Kidney epithelial cell (primary cell): ENCODE measurements at regions not wholly inside any gene's neighbourhood (a gene's known extent, or its start where the extent isn't known, plus 50 kb on each side); places are given as distances from the start of the nearest gene placed in this dataset.

ENCODE experiments used
- DNase-seq: peaks from one replicate; pipeline ENCODE4 v3.0.0-alpha.2; 2010; ENCODE audit warnings: low read depth
- H3K27me3 ChIP-seq: 2 replicates; pipeline ENCODE4 v1.6.0; 2011; ENCODE audit warnings: low read length; ENCODE audit not compliant: control insufficient read depth, insufficient read depth
- H3K36me3 ChIP-seq: 2 replicates; pipeline ENCODE4 v1.5.1; 2011; ENCODE audit warnings: low read length; ENCODE audit not compliant: control insufficient read depth, insufficient read depth
- H3K4me3 ChIP-seq: 2 replicates; pipeline ENCODE4 v1.5.1; 2011; ENCODE audit warnings: low read depth, mild to moderate bottlenecking, control low read depth, low read length
- CTCF ChIP-seq: IDR thresholded peaks from 2 replicates; pipeline ENCODE4 v1.5.1; 2011; ENCODE audit warnings: mild to moderate bottlenecking, moderate library complexity, low read length, control low read depth, inconsistent platforms; ENCODE audit not compliant: insufficient read depth, poor library complexity, severe bottlenecking

DNA sequence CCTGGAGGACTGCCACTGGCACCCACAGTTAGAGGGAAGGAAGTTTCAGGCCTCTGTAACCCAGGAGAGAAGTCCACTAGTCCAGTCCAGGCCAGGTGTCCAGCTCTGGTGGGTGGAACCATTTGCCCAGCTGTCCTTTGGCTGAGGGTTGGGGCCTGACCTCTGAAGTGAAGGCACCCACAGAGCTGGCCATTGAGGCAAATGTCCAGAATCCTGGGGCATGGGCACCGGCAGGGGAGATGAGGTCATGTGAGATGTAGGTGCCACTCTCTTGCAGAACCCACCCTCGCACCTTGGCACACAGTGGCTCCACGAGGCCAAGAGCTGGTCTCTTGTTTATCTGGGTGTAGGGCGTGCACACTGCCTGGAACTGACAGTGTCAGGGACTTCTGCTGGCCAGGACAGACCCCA is 162.8 kb downstream of the SMAD6 start:
- Histone ChIP-seq H3K4me3 (no peak overlapping the region), H3K36me3 (no peaks in the 10 kb centered on the region), H3K27me3 (no peaks in the 10 kb centered on the region)
- no peak for TF ChIP-seq CTCF
- DNase-seq, result no peak

DNA sequence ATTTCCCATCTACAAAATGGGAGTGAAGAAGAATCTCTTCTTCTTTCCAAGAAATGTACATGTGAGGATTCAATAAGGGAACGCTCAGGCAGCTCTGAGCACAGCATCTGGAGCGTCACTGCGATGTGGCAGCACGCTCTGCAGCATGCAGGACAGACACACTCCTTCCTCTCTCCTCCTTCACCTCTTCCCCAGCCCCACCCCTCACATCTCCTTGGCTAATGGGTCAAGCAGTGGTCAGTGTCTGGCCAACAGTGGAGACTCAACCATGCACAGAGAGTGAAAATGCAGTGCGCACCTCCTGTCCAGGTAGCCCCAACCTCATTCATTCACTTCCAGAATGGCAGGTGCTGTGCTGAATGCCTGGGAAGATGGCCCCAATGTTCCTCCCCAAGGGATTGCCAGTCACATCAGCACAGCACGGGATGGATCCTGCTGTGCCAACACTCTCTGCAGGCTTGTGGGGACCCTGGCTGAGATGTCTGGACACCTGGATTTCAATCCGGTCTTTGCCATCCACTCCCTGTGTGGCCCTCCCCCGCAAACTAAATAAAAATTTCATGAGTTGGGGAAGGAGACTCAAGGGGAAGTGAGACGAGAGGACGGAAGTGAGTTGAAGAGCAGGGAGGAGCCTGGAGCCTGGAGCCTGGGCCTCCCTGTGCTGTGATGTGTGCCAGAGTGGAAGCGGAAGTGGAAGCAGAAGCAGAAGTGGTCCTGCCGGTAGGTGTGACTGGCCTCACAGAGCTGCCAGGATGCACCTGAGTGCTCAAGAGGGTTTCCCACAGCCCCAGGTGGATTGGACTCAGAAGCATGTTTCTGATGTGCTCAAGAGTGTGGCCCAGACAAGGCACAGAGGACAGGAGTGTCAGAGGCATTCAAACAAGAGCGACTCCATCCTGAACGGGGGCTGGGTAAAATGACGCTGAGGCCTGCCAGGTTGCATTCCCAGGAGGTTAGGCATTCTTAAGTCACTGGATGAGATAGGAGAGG is 163.9 kb downstream of the SMAD6 start:
- H3K4me3 ChIP-seq, result no peak overlapping the region
- TF ChIP-seq CTCF, result no peak
- DNase-seq, result no peak
- H3K27me3 ChIP-seq, result no peaks in the 10 kb centered on the region
- H3K36me3 ChIP-seq, result no peaks in the 10 kb centered on the region

DNA sequence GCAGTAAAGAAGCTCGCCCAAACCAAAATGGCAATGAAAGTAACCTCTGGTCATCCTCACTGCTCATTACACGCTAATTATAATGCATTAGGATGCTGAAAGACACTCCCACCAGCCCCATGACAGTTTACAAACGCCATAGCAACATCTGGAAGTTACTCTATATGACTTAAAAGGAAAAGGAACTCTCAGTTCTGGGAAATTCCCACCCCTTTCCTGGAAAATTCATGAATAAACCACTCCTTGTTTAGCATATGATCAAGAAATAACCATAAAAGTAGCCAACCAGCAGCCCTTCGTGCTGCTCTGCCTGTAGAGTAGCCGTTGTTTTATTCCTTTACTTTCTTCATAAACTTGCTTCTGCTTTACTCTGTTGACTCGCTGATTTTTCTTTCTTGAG is 164.6 kb downstream of the SMAD6 start:
- no peak for DNase-seq
- Histone ChIP-seq H3K36me3 (no peaks in the 10 kb centered on the region), H3K4me3 (no peak overlapping the region), H3K27me3 (no peaks in the 10 kb centered on the region)
- TF ChIP-seq CTCF, result no peak

DNA sequence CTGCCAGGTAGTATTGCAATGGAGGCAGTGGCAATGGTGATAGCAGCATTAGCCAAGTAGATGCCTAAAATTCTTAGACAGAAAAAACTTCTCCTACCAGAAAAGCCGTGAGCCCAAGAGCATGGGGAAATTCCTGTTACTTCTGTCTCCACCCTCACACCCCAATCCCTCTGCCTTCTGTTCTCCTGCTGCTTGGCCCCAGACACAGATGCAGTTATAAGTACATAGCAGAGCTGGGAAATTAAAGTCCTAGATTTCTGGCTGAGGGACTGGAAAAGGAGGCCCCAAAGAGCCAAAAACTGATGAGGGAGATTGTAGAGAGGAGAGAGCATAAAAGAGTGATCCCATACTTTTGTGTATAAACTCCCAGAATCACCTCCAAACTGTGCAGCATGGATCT is 166.9 kb downstream of the SMAD6 start:
- Histone ChIP-seq H3K27me3 (no peaks in the 10 kb centered on the region), H3K4me3 (no peak overlapping the region), H3K36me3 (no peaks in the 10 kb centered on the region)
- no peak for TF ChIP-seq CTCF
- DNase-seq, result no peak

DNA sequence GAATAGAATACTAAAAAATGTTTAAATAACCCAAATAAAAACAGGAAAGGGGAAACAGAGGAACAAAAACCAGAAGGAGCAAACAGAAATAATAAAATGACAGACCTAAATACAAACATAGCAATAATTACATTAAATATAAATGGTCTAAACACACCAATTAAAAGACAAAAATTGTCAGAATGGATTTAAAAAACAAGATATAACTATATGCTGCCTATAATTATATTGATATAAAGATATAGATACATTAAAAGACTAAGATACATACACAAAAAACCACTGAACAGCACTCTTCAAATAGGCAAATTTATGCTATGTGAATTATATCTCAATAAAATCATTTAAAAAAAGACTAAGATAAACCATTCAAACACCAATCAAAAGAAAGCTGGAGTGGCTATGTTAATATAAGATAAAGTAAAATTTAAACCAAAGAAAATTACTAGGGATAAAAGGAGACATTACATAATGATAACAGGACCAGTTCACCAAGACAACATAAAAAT is 168.9 kb downstream of the SMAD6 start:
- Histone ChIP-seq H3K4me3 (no peak overlapping the region), H3K27me3 (no peaks in the 10 kb centered on the region), H3K36me3 (no peaks in the 10 kb centered on the region)
- DNase-seq, result no peak
- no peak for TF ChIP-seq CTCF
